A673 (cell line): ENCODE measurements at regions not wholly inside any gene's neighbourhood (a gene's known extent, or its start where the extent isn't known, plus 50 kb on each side); places are given as distances from the start of the nearest gene placed in this dataset.

Experiments
- BruUV-seq: library from RNA; stranded (reverse); fragments of 400-500 nt; replicated peaks from 2 replicates; lab custom pipeline; 2021; lab: Mats Ljungman, UMichigan
- CTCF ChIA-PET: fragments of 300-600 bp; sonication (Branson Sonifier 250); formaldehyde crosslinking; loops from one replicate; lab custom pipeline; 2022; ENCODE audit warnings: antibody characterized with exemption; lab: Charles Lee
- POLR2A ChIA-PET: fragments of 300-600 bp; sonication (Branson Sonifier 250); formaldehyde crosslinking; loops from one replicate; lab custom pipeline; 2022; ENCODE audit warnings: antibody characterized with exemption; ENCODE audit not compliant: low non-redundant PET; lab: Charles Lee
- DNase-seq: peaks from one replicate; pipeline ENCODE4 v3.0.0-alpha.2; 2015; ENCODE audit warnings: low spot score
- H3K27ac ChIP-seq: fragments of 200-600 bp; sonication (generic); 2 replicates; pipeline ENCODE4 v1.5.1; 2016; ENCODE audit warnings: mixed run types, low read depth, mild to moderate bottlenecking, mixed read lengths, antibody characterized with exemption, low read length; ENCODE audit not compliant: poor library complexity, severe bottlenecking
- H3K27me3 ChIP-seq: fragments of 200-600 bp; sonication (generic); replicated peaks from 2 replicates; pipeline ENCODE4 v1.6.1; 2017; ENCODE audit warnings: mixed run types, low read depth, mild to moderate bottlenecking, mixed read lengths, antibody characterized with exemption, low read length; ENCODE audit not compliant: insufficient read depth, poor library complexity
- H3K36me3 ChIP-seq: fragments of 200-600 bp; sonication (generic); 2 replicates; pipeline ENCODE4 v1.6.1; 2016; ENCODE audit warnings: mixed run types, mild to moderate bottlenecking, mixed read lengths, antibody characterized with exemption, low read length; ENCODE audit not compliant: insufficient read depth, poor library complexity, severe bottlenecking
- H3K4me1 ChIP-seq: fragments of 200-600 bp; sonication (generic); 2 replicates; pipeline ENCODE4 v1.6.1; 2017; ENCODE audit warnings: mixed run types, mild to moderate bottlenecking, mixed read lengths, antibody characterized with exemption, low read length; ENCODE audit not compliant: insufficient read depth, poor library complexity, severe bottlenecking
- H3K4me3 ChIP-seq: fragments of 200-600 bp; sonication (generic); 2 replicates; pipeline ENCODE4 v1.5.1; 2016; ENCODE audit warnings: low read depth, mixed run types, mild to moderate bottlenecking, mixed read lengths, low read length; ENCODE audit not compliant: poor library complexity, severe bottlenecking
- H3K9me3 ChIP-seq: fragments of 200-600 bp; sonication (generic); 2 replicates; pipeline ENCODE4 v1.6.1; 2016; ENCODE audit warnings: mixed run types, low read depth, mild to moderate bottlenecking, mixed read lengths, antibody characterized with exemption, low read length; ENCODE audit not compliant: poor library complexity, severe bottlenecking
- CTCF ChIP-seq: fragments of 300-800, 200-600 bp; sonication (generic); conservative IDR thresholded peaks from 2 replicates; pipeline ENCODE4 v1.5.1; 2017; ENCODE audit warnings: low read depth, mild to moderate bottlenecking, antibody characterized with exemption, low read length, moderate library complexity, mixed read lengths
- EZH2 ChIP-seq: fragments of 200-600 bp; sonication (generic); IDR thresholded peaks from 2 replicates; pipeline ENCODE4 v1.6.1; 2017; ENCODE audit warnings: borderline replicate concordance, low read depth, mild to moderate bottlenecking, mixed read lengths, antibody characterized with exemption, low read length; ENCODE audit not compliant: poor library complexity, severe bottlenecking
- intact Hi-C: fragments of 100-400 bp; cut with micrococcal nuclease; formaldehyde crosslinking; loops from one replicate; pipeline ENCODE4 v1.10.0; 2022; ENCODE audit not compliant: unreplicated experiment

- POLR2A ChIA-PET = no interaction called here
- Histone ChIP-seq H3K36me3 (no peaks in the 10 kb centered on the region), H3K27me3 (no peaks in the 10 kb centered on the region), H3K27ac (no peak overlapping the region), H3K9me3 (no peaks in the 10 kb centered on the region), H3K4me1 (no peaks in the 10 kb centered on the region), H3K4me3 (no peak overlapping the region)
- TF ChIP-seq EZH2 (no peak), CTCF (no peak)
- CTCF ChIA-PET = no interaction called here
- no TSS peak for BruUV-seq
- intact Hi-C loops = no loop called here
- DNase-seq = no peak
These were observed 51.9 kb upstream of the EPHA7 start for GRCh38 chr6:93471281-93471680.
